Osteocyte (in vitro differentiated cells): ENCODE measurements at regions not wholly inside any gene's neighbourhood (a gene's known extent, or its start where the extent isn't known, plus 50 kb on each side); places are given as distances from the start of the nearest gene placed in this dataset.

Experiments
- DNase-seq: peaks from one replicate; pipeline ENCODE4 v3.0.0; 2021; ENCODE audit warnings: mixed read lengths; ENCODE audit not compliant: unreplicated experiment; ENCODE audit errors: extremely low spot score
- H3K27ac Mint-ChIP-seq: one replicate; pipeline ENCODE4 v1.8.0; 2021; ENCODE audit warnings: mild to moderate bottlenecking, mixed read lengths; ENCODE audit not compliant: unreplicated experiment
- H3K27me3 Mint-ChIP-seq: one replicate; pipeline ENCODE4 v1.8.0; 2021; ENCODE audit warnings: mixed read lengths; ENCODE audit not compliant: unreplicated experiment
- H3K36me3 Mint-ChIP-seq: one replicate; pipeline ENCODE4 v1.8.0; 2021; ENCODE audit warnings: mixed read lengths; ENCODE audit not compliant: unreplicated experiment
- H3K4me1 Mint-ChIP-seq: one replicate; pipeline ENCODE4 v1.8.0; 2021; ENCODE audit warnings: mixed read lengths; ENCODE audit not compliant: unreplicated experiment
- H3K4me3 Mint-ChIP-seq: one replicate; pipeline ENCODE4 v1.8.0; 2021; ENCODE audit warnings: mild to moderate bottlenecking, moderate library complexity, mixed read lengths; ENCODE audit not compliant: unreplicated experiment
- H3K9me3 Mint-ChIP-seq: one replicate; pipeline ENCODE4 v1.8.0; 2021; ENCODE audit warnings: mixed read lengths; ENCODE audit not compliant: unreplicated experiment
- TF ChIP-seq, protein P1 (sequence below): fragments of 200-600 bp; sonication (generic); IDR thresholded peaks from 2 replicates; pipeline ENCODE4 v1.5.0; 2021; ENCODE audit warnings: antibody characterized with exemption, mild to moderate bottlenecking, moderate library complexity

GRCh38 chr5:106376522-106376921 is 1294.2 kb downstream of the EFNA5 start:
- Mint-ChIP-seq H3K27ac (no peak overlapping the region), H3K4me3 (no peak overlapping the region), H3K27me3 (no peaks in the 10 kb centered on the region), H3K9me3 (no peaks in the 10 kb centered on the region), H3K4me1 (peaks cover 6% of the 10 kb centered on the region), H3K36me3 (no peaks in the 10 kb centered on the region)
- no peak for DNase-seq
- TF ChIP-seq, protein P1, sequence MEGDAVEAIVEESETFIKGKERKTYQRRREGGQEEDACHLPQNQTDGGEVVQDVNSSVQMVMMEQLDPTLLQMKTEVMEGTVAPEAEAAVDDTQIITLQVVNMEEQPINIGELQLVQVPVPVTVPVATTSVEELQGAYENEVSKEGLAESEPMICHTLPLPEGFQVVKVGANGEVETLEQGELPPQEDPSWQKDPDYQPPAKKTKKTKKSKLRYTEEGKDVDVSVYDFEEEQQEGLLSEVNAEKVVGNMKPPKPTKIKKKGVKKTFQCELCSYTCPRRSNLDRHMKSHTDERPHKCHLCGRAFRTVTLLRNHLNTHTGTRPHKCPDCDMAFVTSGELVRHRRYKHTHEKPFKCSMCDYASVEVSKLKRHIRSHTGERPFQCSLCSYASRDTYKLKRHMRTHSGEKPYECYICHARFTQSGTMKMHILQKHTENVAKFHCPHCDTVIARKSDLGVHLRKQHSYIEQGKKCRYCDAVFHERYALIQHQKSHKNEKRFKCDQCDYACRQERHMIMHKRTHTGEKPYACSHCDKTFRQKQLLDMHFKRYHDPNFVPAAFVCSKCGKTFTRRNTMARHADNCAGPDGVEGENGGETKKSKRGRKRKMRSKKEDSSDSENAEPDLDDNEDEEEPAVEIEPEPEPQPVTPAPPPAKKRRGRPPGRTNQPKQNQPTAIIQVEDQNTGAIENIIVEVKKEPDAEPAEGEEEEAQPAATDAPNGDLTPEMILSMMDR: no peak

DNA sequence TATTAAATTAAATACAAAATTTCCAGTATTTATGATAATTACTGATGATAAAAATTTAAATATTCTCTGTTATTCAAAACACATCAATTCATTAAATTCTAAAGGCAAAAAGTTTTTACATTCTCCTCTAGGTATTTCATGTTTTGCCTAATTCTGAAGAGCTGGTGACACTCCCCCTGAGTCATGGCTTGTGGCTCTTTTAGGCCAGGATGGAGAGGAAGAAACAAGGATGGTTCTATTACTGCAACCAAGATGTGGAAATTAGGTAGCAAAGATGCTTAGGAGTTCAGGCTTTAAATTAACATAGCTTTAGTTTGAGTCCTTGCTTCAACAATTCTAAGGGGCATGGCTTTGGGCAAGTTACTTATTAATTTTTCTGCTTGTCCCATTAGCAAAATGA is 1295.8 kb downstream of the EFNA5 start:
- H3K4me1 Mint-ChIP-seq: no peaks in the 10 kb centered on the region
- H3K9me3 Mint-ChIP-seq: peaks cover 12% of the 10 kb centered on the region
- TF ChIP-seq, protein P1: no peak
- H3K4me3 Mint-ChIP-seq: no peak overlapping the region
- H3K27me3 Mint-ChIP-seq: no peaks in the 10 kb centered on the region
- H3K27ac Mint-ChIP-seq: no peak overlapping the region
- H3K36me3 Mint-ChIP-seq: peaks cover under 1% of the 10 kb centered on the region
- no peak for DNase-seq

- H3K4me1 Mint-ChIP-seq: no peaks in the 10 kb centered on the region
- H3K27me3 Mint-ChIP-seq: no peaks in the 10 kb centered on the region
- no peak overlapping the region for H3K27ac Mint-ChIP-seq
- TF ChIP-seq, protein P1: no peak
- H3K36me3 Mint-ChIP-seq: peaks cover 4% of the 10 kb centered on the region
- DNase-seq: no peak
- H3K4me3 Mint-ChIP-seq: no peak overlapping the region
- H3K9me3 Mint-ChIP-seq: peaks cover 18% of the 10 kb centered on the region
These were observed 1302.7 kb downstream of the EFNA5 start for GRCh38 chr5:106368021-106368420.

- H3K9me3 Mint-ChIP-seq: peaks cover 26% of the 10 kb centered on the region
- H3K36me3 Mint-ChIP-seq: peaks cover 4% of the 10 kb centered on the region
- no peak overlapping the region for H3K4me3 Mint-ChIP-seq
- H3K27ac Mint-ChIP-seq: no peak overlapping the region
- no peaks in the 10 kb centered on the region for H3K27me3 Mint-ChIP-seq
- TF ChIP-seq, protein P1: no peak
- no peaks in the 10 kb centered on the region for H3K4me1 Mint-ChIP-seq
- DNase-seq: no peak
These were observed 1303.5 kb downstream of the EFNA5 start for GRCh38 chr5:106367281-106367680.

DNA sequence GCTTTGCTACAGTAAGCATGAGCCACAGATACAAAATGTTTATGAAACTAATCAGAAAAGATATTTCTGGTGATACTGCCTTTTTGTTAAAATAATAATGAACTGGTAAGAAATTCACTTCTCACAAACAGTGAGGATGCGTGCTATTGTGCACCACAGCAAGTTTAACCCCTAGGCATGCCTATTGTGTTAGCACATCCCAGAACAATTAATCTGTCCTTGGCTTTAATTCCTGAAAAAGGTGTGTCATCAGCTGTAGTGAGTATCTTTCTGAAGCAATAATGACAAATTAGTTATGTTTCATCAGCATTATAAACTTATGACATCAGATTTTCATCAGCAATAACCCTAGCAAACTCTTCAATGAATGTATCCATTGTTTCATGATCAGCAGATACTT is 1307.2 kb downstream of the EFNA5 start:
- Mint-ChIP-seq H3K4me3 (no peak overlapping the region), H3K27ac (no peak overlapping the region), H3K9me3 (peaks cover 13% of the 10 kb centered on the region), H3K4me1 (no peaks in the 10 kb centered on the region), H3K27me3 (no peaks in the 10 kb centered on the region), H3K36me3 (no peaks in the 10 kb centered on the region)
- TF ChIP-seq, protein P1: no peak
- DNase-seq: no peak
